HepG2 (cell line): ENCODE measurements at regions not wholly inside any gene's neighbourhood (a gene's known extent, or its start where the extent isn't known, plus 50 kb on each side); places are given as distances from the start of the nearest gene placed in this dataset.

ENCODE experiments used
- ATAC-seq: fragments of 200-7000 bp; cut with Tn5 transposase; 3 replicates; pipeline ENCODE4 v1.9.1; 2020; ENCODE audit warnings: mild to moderate bottlenecking, moderate library complexity
- BruUV-seq: library from RNA; stranded (reverse); fragments of 400-500 nt; replicated peaks from 2 replicates; lab custom pipeline; 2021; lab: Mats Ljungman, UMichigan
- CTCF ChIA-PET: fragments of 300-600 bp; formaldehyde crosslinking; extraction: SDS; loops from one replicate; lab custom pipeline; 2021; ENCODE audit warnings: low total read pairs, inconsistent platforms, low intra/inter-chr PET ratio; lab: Yijun Ruan, JAX
- POLR2A ChIA-PET: fragments of 350-600 bp; sonication (Branson Sonifier 250); formaldehyde crosslinking; loops from one replicate; lab custom pipeline; 2020; ENCODE audit warnings: antibody characterized with exemption, inconsistent platforms; lab: Yijun Ruan, JAX
- DNase-seq: peaks from one replicate; pipeline ENCODE4 v3.0.0-alpha.2; 2015; ENCODE audit warnings: low spot score
- FAIRE-seq: peaks from 3 replicates; lab custom pipeline; 2011; peaks lifted over from hg19 to GRCh38; lab: Jason Lieb, UNC
- H2AFZ ChIP-seq: one replicate; pipeline ENCODE4 v1.6.1; 2011; ENCODE audit warnings: low read length, inconsistent platforms
- H3K27ac ChIP-seq: fragments of 300-600 bp; 3 replicates; pipeline ENCODE4 v1.8.0; 2011; ENCODE audit warnings: mixed run types, mild to moderate bottlenecking, mixed read lengths, low read length, inconsistent platforms; ENCODE audit not compliant: insufficient read depth; ENCODE audit errors: extremely low read length
- H3K27me3 ChIP-seq, 2 experiments: fragments of 200-600 bp in 1 of 2; 2 replicates in 1 of 2; 3 replicates in 1 of 2; pipeline versions ENCODE4 v1.6.0 to v1.8.0; 2011; ENCODE audit warnings: low read length in 2 of 2, mild to moderate bottlenecking in 2 of 2, moderate library complexity in 2 of 2, inconsistent platforms in 1 of 2; ENCODE audit not compliant: insufficient read depth in 2 of 2, control insufficient read depth in 1 of 2
- H3K36me3 ChIP-seq, 2 experiments: fragments of 200-600 bp in 1 of 2; replicated peaks in 1 of 2; 2 replicates in 1 of 2; 3 replicates in 1 of 2; pipeline versions ENCODE4 v1.5.1 to v1.8.0; 2011; ENCODE audit warnings: low read length in 2 of 2, inconsistent platforms in 1 of 2; ENCODE audit not compliant: insufficient read depth in 2 of 2, control insufficient read depth in 1 of 2
- H3K4me1 ChIP-seq: 2 replicates; pipeline ENCODE4 v1.5.1; 2012; ENCODE audit warnings: low read length, inconsistent platforms; ENCODE audit not compliant: insufficient read depth
- H3K4me2 ChIP-seq: 2 replicates; pipeline ENCODE4 v1.6.0; 2011; ENCODE audit warnings: low read depth, low read length, inconsistent platforms
- H3K4me3 ChIP-seq, 3 experiments: fragments of 200-600 bp in 1 of 3; sonication (generic), shearing (Covaris generic) in 1 of 3; replicated peaks in 1 of 3; 2 replicates each; pipeline ENCODE4 v1.5.1; 2011 to 2016; ENCODE audit warnings: low read length in 3 of 3, inconsistent platforms in 2 of 3, low read depth in 2 of 3, mild to moderate bottlenecking in 2 of 3, control low read depth in 1 of 3, mixed read lengths in 1 of 3; ENCODE audit not compliant: insufficient read depth in 1 of 3
- H3K79me2 ChIP-seq: one replicate; pipeline ENCODE4 v1.6.1; 2011; ENCODE audit warnings: low read length, inconsistent platforms; ENCODE audit not compliant: insufficient read depth
- H3K9ac ChIP-seq: 2 replicates; pipeline ENCODE4 v1.6.0; 2011; ENCODE audit warnings: mild to moderate bottlenecking, low read depth, low read length, inconsistent platforms; ENCODE audit not compliant: insufficient read depth
- H3K9me3 ChIP-seq: 2 replicates; pipeline ENCODE4 v1.5.1; 2012; ENCODE audit warnings: mild to moderate bottlenecking, low read length
- H4K20me1 ChIP-seq: 2 replicates; pipeline ENCODE4 v1.6.0; 2011; ENCODE audit warnings: inconsistent platforms, mild to moderate bottlenecking, low read length, moderate library complexity; ENCODE audit not compliant: insufficient read depth
- AFF4 ChIP-seq: sonication (generic); formaldehyde crosslinking; IDR thresholded peaks from 2 replicates; pipeline ENCODE4 v1.4.0; 2020; ENCODE audit warnings: missing genetic modification reagents
- ATF7 ChIP-seq, 2 experiments: fragments of 450-650 bp in 1 of 2; sonication (generic) in 1 of 2; formaldehyde crosslinking in 1 of 2; IDR thresholded peaks; 2 replicates each; pipeline versions ENCODE4 v1.4.0 to v1.6.1; 2016 to 2020; ENCODE audit warnings: antibody characterized with exemption in 1 of 2, mild to moderate bottlenecking in 1 of 2, missing genetic modification reagents in 1 of 2
- GATA4 ChIP-seq: sonication (generic); IDR thresholded peaks from 2 replicates; pipeline ENCODE4 v1.6.1; 2016; ENCODE audit warnings: antibody characterized with exemption, low read depth, borderline replicate concordance
- GATAD1 ChIP-seq: IDR thresholded peaks from 2 replicates; pipeline ENCODE4 v1.6.1; 2016; ENCODE audit warnings: missing genetic modification reagents, missing compliant biosample characterization
- HNF1A ChIP-seq, 2 experiments: sonication (generic) in 1 of 2; formaldehyde crosslinking in 1 of 2; IDR thresholded peaks; 2 replicates each; pipeline versions ENCODE4 v1.4.0 to v1.6.1; 2016 to 2020; ENCODE audit warnings: borderline replicate concordance in 1 of 2, low read depth in 1 of 2, mild to moderate bottlenecking in 1 of 2, missing genetic modification reagents in 1 of 2
- HOXA7 ChIP-seq: sonication (generic); formaldehyde crosslinking; IDR thresholded peaks from 2 replicates; pipeline ENCODE4 v1.8.1; 2022; ENCODE audit warnings: mild to moderate bottlenecking, missing genetic modification reagents, moderate library complexity
- NPAS2 ChIP-seq: sonication (generic); formaldehyde crosslinking; IDR thresholded peaks from 2 replicates; pipeline ENCODE4 v1.8.0; 2022; ENCODE audit warnings: mild to moderate bottlenecking, missing genetic modification reagents, borderline replicate concordance
- TAF15 ChIP-seq: fragments of 200-400 bp; formaldehyde crosslinking; IDR thresholded peaks from one replicate; pipeline ENCODE4 v1.6.1; 2018; ENCODE audit warnings: mild to moderate bottlenecking, low read depth, low read length; ENCODE audit not compliant: poor library complexity, severe bottlenecking
- THAP11 ChIP-seq: IDR thresholded peaks from 2 replicates; pipeline ENCODE4 v1.6.1; 2016; ENCODE audit warnings: missing biosample characterization, missing genetic modification reagents
- ZNF274 ChIP-seq: sonication (generic); formaldehyde crosslinking; IDR thresholded peaks from 2 replicates; pipeline ENCODE4 v1.5.1; 2020; ENCODE audit warnings: mild to moderate bottlenecking, missing genetic modification reagents
- ZNF33B ChIP-seq: sonication (generic); formaldehyde crosslinking; IDR thresholded peaks from 2 replicates; pipeline ENCODE4 v1.5.1; 2020; ENCODE audit warnings: mild to moderate bottlenecking, missing genetic modification reagents
- WGBS: methylation state at CpG from one replicate; pipeline ENCODE4 v1.1.6; 2017; ENCODE audit warnings: low lambda C conversion rate; 5-methylcytosine and 5-hydroxymethylcytosine counted together
- in situ Hi-C: cut with HindIII; loops from 2 replicates; pipeline ENCODE4 v1.10.0; 2017; ENCODE audit warnings: low pct_unique_long_range_greater_than_20kb; ENCODE audit not compliant: extremely low pct_ligation_motif_present
- intact Hi-C: fragments of 100-400 bp; cut with micrococcal nuclease; formaldehyde crosslinking; loops from one replicate; pipeline ENCODE4 v1.10.0; 2022; ENCODE audit not compliant: unreplicated experiment

GRCh38 chr19:28700176-28700575, 512.8 kb downstream of the UQCRFS1 start:
- ATAC-seq (no peak), DNase-seq (no peak), FAIRE-seq (no peak)
- in situ Hi-C loops (loop anchor here (10.0 to 25.0 kb wide), 2 partner anchors 235 to 738 kb away; no protein-coding TSS in a partner anchor), intact Hi-C loops (no loop called here)
- TF ChIP-seq AFF4 (no peak), NPAS2 (CRISPR knock-in tag) (no peak), THAP11 (no peak), GATAD1 (CRISPR knock-in tag) (no peak), ATF7 (IDR thresholded peaks at IDR 0.05) (no peak), ATF7 (CRISPR knock-in tag; IDR thresholded peaks at IDR 0.05) (no peak), ZNF33B (CRISPR knock-in tag) (no peak), HOXA7 (CRISPR knock-in tag) (no peak), HNF1A (IDR thresholded peaks at IDR 0.05; ENCODE audit: low read depth) (no peak), HNF1A (CRISPR knock-in tag; IDR thresholded peaks at IDR 0.05; ENCODE audit: borderline replicate concordance) (no peak), ZNF274 (no peak), GATA4 (no peak), TAF15 (no peak)
- Histone ChIP-seq H3K79me2 (no peaks in the 10 kb centered on the region), H3K27ac (no peak overlapping the region), H2AFZ (no peak overlapping the region), H4K20me1 (no peaks in the 10 kb centered on the region), H3K36me3 (no peaks in the 10 kb centered on the region), H3K9ac (no peak overlapping the region), H3K4me1 (no peaks in the 10 kb centered on the region), H3K4me2 (no peak overlapping the region), H3K27me3 (no peaks in the 10 kb centered on the region), H3K4me3 (no peak overlapping the region), H3K9me3 (peaks cover 71% of the 10 kb centered on the region)
- under 1% methylated on average over 4 of the region's 4 CpGs for WGBS
- POLR2A ChIA-PET, result no interaction called here
- CTCF ChIA-PET, result no interaction called here
- no TSS peak for BruUV-seq
